ENCODE measurements at regions not wholly inside any gene's neighbourhood (a gene's known extent, or its start where the extent isn't known, plus 50 kb on each side); places are given as distances from the start of the nearest gene placed in this dataset.
"Not testable (repeated sequence)": the region's sequence is repeated elsewhere in the genome, so short reads cannot be mapped to it uniquely, and the experiment has no call there.

GRCh38 chr7:57198801-57199200 is 66.6 kb upstream of the ZNF479 start:
- DNase-seq (ENCODE audit: low read depth in 2 of 2) = no peak

- no peak for DNase-seq (ENCODE audit: low read depth in 2 of 2)
These were observed 67.0 kb upstream of the ZNF479 start for GRCh38 chr7:57199252-57199651.

GRCh38 chr7:57201021-57201894 is 69.0 kb upstream of the ZNF479 start:
- DNase-seq (ENCODE audit: low read depth in 2 of 2) = no peak

- DNase-seq (ENCODE audit: low read depth in 2 of 2) = no peak
These were observed 69.6 kb upstream of the ZNF479 start for GRCh38 chr7:57201895-57202210.

- no peak for DNase-seq (ENCODE audit: low read depth in 2 of 2)
These were observed 70.0 kb upstream of the ZNF479 start for GRCh38 chr7:57202274-57202673.

GRCh38 chr7:57203161-57203791 is 71.0 kb upstream of the ZNF479 start:
- no peak for DNase-seq (ENCODE audit: low read depth in 2 of 2)

- DNase-seq (ENCODE audit: low read depth in 2 of 2) = not testable (repeated sequence)
These were observed 71.6 kb upstream of the ZNF479 start for GRCh38 chr7:57203858-57204257.

GRCh38 chr7:57204411-57204811 is 72.2 kb upstream of the ZNF479 start:
- no peak for DNase-seq (ENCODE audit: low read depth in 2 of 2)

- no peak for DNase-seq (ENCODE audit: low read depth in 2 of 2)
These were observed 72.8 kb upstream of the ZNF479 start for GRCh38 chr7:57205000-57205399.

GRCh38 chr7:57207836-57208235 is 75.6 kb upstream of the ZNF479 start:
- no peak for DNase-seq (ENCODE audit: low read depth in 2 of 2)

GRCh38 chr7:57210212-57210611 is 78.0 kb upstream of the ZNF479 start:
- DNase-seq (ENCODE audit: low read depth in 2 of 2) = no peak

- no peak for DNase-seq (ENCODE audit: low read depth in 2 of 2)
These were observed 78.6 kb upstream of the ZNF479 start for GRCh38 chr7:57210871-57211270.

- no peak for DNase-seq (ENCODE audit: low read depth in 2 of 2)
These were observed 79.3 kb upstream of the ZNF479 start for GRCh38 chr7:57211428-57212100.

- no peak for DNase-seq (ENCODE audit: low read depth in 2 of 2)
These were observed 83.2 kb upstream of the ZNF479 start for GRCh38 chr7:57215423-57215822.

- DNase-seq (ENCODE audit: low read depth in 2 of 2) = no peak
These were observed 84.1 kb upstream of the ZNF479 start for GRCh38 chr7:57216340-57216739.

- no peak for DNase-seq (ENCODE audit: low read depth in 2 of 2)
These were observed 86.0 kb upstream of the ZNF479 start for GRCh38 chr7:57218196-57218716.

- no peak for DNase-seq (ENCODE audit: low read depth in 2 of 2)
These were observed 88.5 kb upstream of the ZNF479 start for GRCh38 chr7:57220746-57221145.

- no peak for DNase-seq (ENCODE audit: low read depth in 2 of 2)
These were observed 93.4 kb upstream of the ZNF479 start for GRCh38 chr7:57225666-57226065.

GRCh38 chr7:57241236-57241635 is 109.0 kb upstream of the ZNF479 start:
- not testable (repeated sequence) for DNase-seq (ENCODE audit: low read depth in 2 of 2)

- DNase-seq (ENCODE audit: low read depth in 2 of 2) = not testable (repeated sequence)
These were observed 111.3 kb upstream of the ZNF479 start for GRCh38 chr7:57243551-57243950.

GRCh38 chr7:57244345-57244980 is 112.2 kb upstream of the ZNF479 start:
- DNase-seq (ENCODE audit: low read depth in 2 of 2) = not testable (repeated sequence)

- no peak for DNase-seq (ENCODE audit: low read depth in 2 of 2)
These were observed 113.0 kb upstream of the ZNF479 start for GRCh38 chr7:57245206-57245605.
